GM21526 (cell line): ENCODE measurements at regions not wholly inside any gene's neighbourhood (a gene's known extent, or its start where the extent isn't known, plus 50 kb on each side); places are given as distances from the start of the nearest gene placed in this dataset.
A peak's percentile ranks its signal among the peaks of the same experiment; 100 is the strongest.

Experiments
- ATAC-seq: cut with Tn5 transposase; IDR thresholded peaks from one replicate; pipeline ENCODE4 v1.9.1; 2021; ENCODE audit warnings: moderate library complexity; ENCODE audit not compliant: unreplicated experiment, low FRiP score

DNA sequence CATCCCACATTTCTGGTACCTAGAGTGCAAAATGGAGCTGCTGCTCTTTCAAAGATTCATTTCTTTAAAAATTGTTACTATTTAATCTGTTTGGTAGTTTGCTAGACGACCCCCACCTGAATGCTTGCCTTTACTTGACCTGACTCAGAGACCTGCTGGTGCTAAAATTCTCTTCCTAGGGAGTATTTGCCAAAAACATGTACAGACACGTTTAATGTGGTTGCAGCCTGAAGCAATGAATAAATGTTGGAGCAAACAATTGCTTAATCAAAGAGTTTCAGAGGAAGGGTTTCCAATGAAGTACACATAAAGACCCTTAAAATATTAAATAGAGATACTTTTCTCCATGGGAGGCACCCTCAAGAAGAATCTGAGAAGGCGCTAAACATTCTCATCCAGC, 734.4 kb downstream of the CBLN2 start:
- no peak for ATAC-seq

DNA sequence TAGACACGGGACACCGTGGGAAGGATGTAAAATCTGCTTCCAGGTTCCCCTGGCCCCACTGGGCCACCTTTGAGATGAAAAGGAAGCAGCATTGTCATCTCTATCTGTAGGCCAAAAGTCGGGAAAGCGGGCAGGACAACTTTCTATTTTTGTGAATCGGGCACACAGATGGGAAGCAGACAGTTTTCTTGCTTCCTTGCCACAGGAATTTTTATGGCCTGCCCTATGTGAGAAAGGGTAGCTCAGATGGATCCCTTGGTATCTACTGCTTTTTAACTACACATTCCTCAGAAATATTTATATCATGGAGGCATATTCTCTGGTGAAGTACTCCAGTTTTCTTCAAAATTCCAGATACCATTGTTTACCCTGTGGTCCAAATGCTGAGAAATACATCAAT, 735.5 kb downstream of the CBLN2 start:
- no peak for ATAC-seq

DNA sequence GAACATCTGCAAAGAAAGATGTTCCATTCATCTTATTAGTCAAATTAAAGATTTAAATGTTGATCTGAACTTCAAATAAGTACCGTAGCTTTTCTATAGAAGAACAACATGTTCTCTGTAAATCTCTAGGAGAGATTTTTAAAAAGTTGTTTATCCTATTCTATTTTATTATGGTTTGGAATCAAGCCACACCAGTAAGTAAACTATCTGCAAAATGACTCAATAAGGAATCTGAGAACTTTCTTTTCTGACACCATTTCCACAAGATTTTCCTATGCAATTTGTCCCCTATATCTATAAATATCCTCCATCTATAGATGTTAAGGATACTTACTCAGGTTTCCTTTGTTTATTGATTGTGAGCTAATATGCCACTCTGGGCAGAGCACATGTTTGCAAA, 736.6 kb downstream of the CBLN2 start:
- ATAC-seq = no peak

DNA sequence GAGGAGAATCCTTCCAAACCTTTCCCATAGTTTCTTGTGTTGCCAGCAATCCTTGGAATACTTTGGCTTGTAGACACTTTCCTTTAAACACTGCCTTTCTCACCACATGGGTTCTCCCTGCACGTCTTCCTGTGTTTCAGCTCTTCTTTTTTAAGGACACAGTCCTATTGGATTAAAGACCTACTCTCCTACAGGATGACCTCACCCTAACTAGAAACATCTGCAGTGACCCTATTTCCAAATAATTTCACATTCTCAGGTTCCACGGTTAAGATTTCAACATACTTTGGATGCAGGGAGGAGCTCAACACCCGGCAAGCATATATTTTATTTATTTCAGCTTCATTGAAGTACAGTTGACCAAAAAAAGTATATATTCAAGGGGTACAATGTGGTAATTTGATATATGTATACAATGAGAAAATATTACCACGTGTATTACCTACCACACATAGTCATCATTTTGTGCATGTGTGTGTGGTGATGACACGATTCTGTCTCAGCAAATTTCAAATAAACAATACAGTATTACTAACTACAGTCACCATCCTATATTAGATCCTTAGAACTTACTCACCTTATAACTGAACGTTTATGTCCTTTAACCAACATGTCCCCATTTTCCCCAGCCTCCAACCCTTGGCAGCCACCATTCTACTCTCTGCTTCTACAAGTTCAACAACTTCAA, 745.0 kb downstream of the CBLN2 start:
- no peak for ATAC-seq

DNA sequence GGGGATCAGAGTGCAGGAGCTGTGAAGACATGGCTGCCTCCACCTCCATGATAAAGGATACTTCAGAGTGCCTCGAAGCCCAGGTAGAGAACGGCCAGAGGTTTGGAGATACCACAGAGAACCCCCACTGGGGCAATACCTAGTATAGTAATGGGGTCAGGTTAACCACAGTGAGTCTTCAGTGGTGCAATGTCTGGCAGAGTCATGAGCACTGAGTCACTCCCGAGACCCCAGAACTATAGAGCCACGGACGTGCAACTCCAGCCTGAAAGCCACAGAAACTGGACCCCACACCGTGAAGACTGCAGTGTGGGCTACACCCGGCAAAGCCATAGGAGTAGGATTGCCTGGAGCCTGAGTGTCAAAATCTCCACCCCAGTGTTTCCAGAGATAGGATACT, 746.6 kb downstream of the CBLN2 start:
- no peak for ATAC-seq

DNA sequence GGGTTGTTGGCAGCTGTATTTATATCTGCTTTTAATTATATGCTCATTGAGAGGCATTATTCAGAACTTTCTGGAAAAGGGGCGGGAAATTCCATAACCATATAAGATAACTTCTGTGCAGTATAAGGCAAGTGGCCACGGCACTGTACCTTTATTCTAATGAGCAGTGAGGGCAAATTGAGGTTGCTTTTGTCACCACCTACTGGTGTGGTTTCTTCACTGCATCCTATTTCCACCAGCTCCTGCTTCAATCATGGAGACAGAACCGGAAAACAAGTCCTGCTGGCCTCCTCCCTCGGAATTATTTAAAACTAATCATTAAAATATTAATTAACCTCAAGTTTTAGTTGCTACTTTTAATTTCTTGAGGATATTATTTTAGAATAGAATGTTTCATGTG, 759.4 kb downstream of the CBLN2 start:
- ATAC-seq = peak; percentile 62

DNA sequence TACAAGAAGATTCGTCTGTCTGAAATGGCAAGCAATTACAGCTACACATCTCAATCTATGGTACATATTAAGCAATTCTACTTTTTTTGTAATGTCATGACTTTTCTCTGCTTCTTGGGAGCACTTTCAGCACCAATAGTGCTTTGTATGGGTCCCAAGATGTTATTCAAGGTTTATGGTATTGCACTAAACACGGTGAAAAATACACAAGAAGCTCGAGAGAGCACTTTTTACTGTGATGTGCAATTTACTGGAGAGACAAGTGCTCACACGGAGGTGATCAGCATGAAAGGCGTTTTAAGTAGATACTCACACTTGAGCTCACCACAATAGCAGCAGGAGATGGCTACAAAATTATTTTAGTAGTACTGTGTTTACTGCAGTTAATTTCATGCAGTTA, 783.6 kb downstream of the CBLN2 start:
- no peak for ATAC-seq

DNA sequence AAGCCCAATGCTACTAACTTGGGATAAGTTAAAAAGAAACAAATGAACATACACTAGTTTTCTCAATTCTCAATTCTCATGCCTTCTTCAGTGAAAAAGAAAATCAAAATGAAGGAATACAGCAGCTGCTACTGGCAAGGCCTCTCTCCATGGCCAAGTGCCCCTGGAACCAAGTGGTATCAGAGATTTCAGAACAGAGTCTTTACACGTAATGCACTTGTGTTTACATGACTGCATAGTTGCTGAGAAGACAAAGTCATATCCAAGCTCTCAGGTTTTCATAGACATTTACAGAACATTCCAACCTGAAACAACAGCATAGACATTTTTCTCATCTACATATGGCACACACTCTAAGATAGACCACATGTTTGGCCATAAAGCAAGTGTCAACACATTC, 789.9 kb downstream of the CBLN2 start:
- ATAC-seq = no peak

DNA sequence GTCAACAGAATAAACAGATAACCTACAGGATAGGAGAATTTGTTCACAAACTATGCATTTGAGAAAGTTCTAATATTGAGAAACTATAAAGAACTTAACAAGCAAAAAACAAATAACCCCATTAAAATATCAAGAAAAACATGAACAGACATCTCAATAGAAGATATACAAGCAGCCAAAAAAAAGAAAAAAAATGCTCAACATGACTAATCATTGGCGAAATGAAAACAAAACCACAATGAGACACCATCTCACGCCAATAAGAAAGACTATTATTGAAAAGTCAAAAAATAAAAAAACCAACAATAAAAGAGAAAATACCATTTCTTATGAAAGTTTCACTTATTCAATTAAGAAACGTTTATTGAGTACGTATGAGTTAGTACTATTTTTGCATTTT, 800.5 kb downstream of the CBLN2 start:
- no peak for ATAC-seq

DNA sequence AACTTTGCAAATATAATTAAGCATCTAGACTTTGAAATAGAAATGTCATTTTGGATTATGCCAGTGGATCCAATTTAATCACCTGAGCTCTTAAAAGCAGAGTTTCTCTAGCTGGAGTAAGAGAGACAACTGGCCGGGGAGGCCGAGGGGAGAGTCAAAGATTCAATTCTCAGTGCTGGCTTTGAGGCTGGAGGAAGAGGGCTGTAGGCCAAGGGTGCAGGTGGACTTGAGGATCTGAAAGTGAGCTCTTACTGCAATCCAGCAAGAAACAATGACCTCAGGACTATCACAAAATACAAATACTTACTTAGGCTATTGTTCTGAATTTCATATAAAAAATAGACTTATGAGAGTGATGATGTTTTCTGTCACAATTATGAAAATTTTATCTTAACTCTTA, 814.5 kb downstream of the CBLN2 start:
- ATAC-seq = no peak

DNA sequence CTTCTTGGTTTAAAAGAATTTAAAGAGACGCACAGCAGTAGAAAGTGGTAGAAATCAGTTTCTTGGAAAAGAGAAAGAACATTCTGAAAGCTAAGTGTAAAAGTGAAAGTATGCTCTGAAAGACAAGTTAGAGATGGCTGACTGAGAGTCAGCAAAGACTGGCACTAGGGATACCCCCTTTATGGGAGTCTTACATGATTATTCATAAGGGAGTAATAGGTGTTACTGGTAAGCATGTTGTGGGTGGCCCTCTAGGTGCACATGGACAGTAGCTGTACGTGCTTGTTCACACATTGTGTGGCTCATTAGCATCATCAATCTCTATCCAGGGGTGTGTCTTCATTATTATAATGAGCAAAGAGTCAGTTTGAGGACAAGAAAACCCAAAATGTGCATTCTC, 816.2 kb downstream of the CBLN2 start:
- no peak for ATAC-seq

DNA sequence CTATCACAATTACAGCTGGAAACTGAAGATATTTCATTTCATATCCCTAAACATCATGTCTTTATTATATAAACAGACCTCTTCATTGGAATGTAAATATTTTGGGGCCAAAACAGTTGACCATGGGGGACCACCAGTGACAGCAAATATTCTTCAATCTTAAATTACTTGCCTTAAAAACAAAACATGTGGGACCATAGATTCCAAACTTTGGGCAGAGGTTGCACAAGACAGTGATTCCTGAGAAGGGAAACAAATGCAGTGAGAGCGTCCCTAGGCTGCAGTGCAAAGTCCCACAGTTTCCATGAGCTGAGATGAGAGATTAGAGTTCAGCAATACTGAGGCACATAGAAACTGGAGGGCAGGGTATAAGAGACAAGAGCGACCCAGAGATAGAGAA, 818.9 kb downstream of the CBLN2 start:
- ATAC-seq = no peak

DNA sequence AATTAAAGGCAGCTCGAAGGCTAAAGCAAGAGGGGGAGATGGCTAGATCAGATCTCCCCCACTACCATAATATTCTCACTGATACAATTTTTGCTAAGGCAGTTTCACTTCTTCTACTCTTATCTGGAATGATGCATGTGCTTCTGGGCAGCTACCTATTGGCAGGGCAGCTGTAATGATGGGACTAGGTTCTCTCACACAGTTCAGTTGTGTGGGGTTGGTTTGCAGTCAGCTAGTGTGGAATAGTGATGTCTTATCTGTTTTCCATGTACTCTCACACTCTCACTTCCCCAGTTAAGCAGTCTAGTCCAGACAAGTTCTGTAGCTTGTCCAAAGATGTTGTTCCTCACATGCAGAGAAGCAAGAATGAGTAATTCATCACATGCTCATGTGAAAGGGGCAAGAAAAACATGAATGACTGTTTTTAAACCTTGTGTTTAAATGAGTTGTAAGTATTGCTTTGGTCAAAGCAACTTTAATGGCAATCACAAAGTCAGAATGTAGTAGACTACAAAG, 836.1 kb downstream of the CBLN2 start:
- no peak for ATAC-seq

DNA sequence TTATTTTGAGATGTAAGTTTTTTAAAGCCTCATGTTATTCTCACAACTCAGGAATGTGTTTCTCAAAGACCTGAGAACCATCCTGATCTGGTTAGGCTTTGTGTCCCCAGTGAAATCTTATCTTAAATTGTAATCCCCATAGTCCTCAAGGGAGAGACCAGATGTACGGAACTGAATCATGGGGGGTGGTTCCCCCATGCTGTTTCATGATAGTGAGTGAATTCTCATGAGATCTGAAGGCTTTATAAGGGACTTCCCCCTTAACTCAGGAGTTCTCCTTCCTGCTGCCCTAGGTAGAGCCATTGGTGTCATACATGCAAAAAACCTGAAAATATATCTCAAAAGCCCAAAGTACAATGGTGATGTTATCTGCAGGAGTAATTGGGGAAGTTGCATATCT, 836.7 kb downstream of the CBLN2 start:
- ATAC-seq = no peak

DNA sequence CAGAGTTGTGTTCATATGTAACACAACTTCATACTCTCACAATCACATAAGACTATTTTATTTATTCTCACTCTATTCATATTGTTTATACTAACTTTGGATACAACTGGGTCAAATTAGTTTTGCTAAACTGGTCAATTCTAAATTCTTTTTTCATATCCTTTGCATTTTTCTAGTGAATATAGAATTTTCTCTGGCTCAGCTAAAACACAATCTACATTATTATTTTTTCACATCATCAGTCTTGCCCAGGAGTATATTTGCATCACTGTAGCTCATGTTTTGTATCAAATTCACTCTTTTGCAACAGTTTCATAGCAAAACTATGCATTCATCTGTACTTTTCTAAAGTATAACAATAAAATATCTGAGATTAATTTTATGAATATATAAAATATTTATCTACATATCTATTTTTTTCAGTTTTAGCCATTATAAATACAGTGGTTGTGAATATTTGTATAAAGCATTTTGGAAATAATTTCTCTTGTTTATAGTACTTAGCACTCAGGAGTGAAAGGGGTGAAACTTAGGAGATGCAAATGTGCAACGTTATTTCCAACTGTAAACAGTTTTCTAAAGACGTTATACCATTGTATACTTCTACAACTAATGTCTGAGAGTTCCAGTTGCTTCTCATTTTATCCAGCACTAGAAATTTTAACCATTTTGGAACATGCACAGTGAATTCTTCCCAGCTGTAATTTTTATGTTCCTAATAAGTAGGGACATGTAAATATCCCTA, 854.6 kb downstream of the CBLN2 start:
- no peak for ATAC-seq

DNA sequence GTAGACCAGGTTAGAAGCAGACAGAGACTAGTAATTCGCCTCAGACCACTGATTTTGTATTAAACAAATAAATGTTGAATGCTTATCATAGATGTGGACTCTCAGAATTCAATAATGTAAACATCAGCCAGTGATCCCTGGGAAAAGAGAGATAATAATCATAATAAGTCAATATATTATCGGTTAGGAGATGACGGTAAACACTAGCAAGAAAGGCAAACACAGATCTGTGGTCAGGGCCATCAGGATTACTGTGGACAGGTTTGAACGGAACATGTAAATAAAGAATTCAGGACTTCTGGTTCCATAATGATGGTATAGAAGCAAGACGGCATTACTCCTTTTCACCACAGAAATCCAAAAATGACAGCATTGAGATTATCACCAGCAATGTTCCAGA, 861.6 kb downstream of the CBLN2 start:
- no peak for ATAC-seq

DNA sequence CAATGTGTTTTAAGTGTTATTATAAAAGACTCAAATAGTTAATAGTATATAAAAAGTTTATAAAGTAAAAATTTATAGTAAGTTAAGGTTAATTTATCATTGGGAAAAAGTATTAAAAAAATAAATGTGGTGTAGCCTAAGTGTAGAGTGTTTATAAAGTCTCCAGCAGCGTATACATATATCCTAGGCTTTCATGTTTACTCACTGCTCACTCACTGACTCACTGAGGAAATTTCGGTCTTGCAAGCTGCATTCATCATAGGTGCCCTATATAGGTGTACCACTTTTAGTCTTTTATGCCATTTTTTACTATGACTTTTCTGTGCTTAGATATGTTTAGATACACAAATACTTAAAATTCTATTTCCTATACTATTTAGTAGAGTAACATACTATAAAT, 866.0 kb downstream of the CBLN2 start:
- ATAC-seq = no peak

DNA sequence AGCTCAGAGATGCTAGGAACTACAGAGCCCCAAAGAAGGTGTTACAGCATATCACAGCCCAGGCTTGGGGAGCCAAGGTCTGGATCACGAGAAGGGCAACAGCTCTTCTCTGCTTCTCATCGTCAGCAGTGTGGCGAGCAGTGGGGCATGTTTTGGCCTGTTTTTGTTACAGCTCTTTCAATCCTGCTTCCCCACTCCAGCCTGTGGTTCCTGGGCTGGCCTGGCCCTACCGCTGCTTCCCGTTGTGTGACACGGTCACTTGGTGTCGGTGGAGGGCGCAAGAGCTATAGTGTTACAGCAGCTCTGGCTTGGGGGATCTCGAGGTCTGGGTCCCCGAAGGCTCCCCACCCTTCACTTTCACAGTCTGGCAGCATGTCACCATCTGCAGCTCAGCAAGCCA, 870.2 kb downstream of the CBLN2 start:
- no peak for ATAC-seq

DNA sequence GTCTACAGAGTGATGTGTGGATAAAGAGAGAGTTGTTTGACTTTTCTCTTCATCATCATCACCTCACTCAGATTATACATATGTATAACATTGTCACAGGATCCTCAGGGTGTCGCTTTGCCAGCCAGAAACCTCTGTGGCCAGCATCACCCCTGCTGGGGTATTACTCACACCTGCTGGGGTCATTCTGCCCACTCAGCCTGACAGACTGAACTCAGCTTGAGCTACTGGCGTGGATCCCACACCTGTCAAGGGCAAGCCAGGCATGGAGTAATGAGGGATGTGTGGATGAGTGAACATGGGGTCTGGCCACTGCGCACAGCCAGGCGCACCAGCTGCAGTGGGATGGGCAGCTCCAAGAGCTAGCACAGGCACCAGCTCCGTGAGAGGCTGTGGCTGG, 870.6 kb downstream of the CBLN2 start:
- ATAC-seq = no peak

DNA sequence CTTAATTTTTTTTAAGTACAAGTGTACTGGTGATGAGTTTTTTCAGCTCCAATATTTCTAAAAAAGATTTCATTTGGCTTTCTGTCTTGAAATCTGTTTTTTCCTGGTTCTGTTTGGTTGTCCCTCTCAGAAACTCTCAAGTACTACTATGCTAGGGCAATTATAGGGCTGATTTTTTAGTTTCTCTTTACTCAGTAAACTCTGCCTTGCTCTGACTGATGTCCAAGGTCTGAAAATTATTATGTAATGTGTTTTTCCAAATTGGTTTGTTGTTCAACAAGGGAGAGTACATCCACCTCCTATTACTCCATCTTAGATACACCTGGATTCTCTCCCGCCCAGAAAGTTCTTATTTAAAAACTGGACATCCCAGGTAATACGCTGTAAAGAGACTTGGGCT, 877.7 kb downstream of the CBLN2 start:
- ATAC-seq = no peak

DNA sequence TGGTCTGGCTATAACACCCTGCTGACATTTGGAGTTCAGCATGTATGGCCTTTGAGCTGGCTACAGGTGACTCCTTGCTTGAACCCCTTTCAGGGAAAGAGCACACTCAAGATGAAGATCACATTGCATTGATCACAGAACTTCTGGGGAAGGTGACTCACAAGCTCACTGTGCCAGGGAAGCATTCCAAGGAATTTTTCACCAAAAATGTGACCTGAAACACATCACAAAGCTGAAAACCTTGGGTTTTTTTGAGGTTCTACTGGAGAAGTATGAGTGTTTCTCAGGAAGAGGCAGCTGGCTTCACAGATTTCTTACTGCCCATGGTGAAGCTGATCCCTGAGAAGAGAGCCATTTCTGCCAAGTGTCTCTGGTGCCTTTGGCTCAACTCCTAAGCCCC, 879.0 kb downstream of the CBLN2 start:
- ATAC-seq = no peak

DNA sequence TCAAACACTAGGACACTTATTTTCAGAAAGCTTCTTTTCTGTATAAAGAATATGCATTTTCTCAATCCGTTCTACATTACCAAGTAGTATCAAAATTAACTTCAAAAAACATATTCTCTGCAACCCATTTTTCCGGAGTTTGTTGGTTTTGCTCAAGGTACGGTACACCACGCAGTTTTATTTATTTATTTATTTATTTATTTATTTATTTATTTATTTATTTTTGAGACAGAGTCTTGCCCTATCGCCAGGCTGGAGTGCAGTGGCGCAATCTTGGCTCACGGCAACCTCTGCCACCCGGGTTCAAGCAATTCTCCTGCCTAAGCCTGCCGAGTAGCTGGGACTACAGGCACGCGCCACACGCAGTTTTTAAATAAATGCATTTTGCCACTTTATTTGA, 900.3 kb downstream of the CBLN2 start:
- no peak for ATAC-seq
